ENCODE measurements at regions not wholly inside any gene's neighbourhood (a gene's known extent, or its start where the extent isn't known, plus 50 kb on each side); places are given as distances from the start of the nearest gene placed in this dataset.

GRCh38 chr4:124883632-124884031 lies 171.1 kb upstream of the ANKRD50 start (continued):
- TF ChIP-seq YY1 (IDR thresholded peaks at IDR 0.05; ENCODE audit: extremely low read depth, insufficient replicate concordance, low read depth, low read length), result no peak

- intact Hi-C loops (cut with micrococcal nuclease), result no loop called here
- RAD21 ChIA-PET (ENCODE audit: low non-redundant PET in 1 of 2, low total read pairs in 2 of 2, uncharacterized antibody in 2 of 2, unreplicated experiment in 2 of 2), result no interaction called here
- TF ChIP-seq SIN3A (IDR thresholded peaks at IDR 0.05; ENCODE audit: low read depth) (no peak), POLR2AphosphoS5 (IDR thresholded peaks at IDR 0.05; ENCODE audit: low read depth, low read length) (no peak), MAX (IDR thresholded peaks at IDR 0.05) (no peak), EZH2 (IDR thresholded peaks at IDR 0.05) (no peak), CTCF (IDR thresholded peaks at IDR 0.05 in 2 of 3, conservative IDR thresholded peaks at IDR 0.05 in 1 of 3; ENCODE audit: borderline replicate concordance in 1 of 3, insufficient read depth in 1 of 3, low read depth in 2 of 3, low read length in 2 of 3) (no peak), REST (IDR thresholded peaks at IDR 0.05; ENCODE audit: low read depth) (no peak), JUND (IDR thresholded peaks at IDR 0.05) (no peak), FOSL1 (IDR thresholded peaks at IDR 0.05; ENCODE audit: low read depth) (no peak), CBX3 (IDR thresholded peaks at IDR 0.05; ENCODE audit: low read depth) (no peak), EGR1 (IDR thresholded peaks at IDR 0.05; ENCODE audit: low read depth) (no peak), ZFX (IDR thresholded peaks at IDR 0.05) (no peak)
- Histone ChIP-seq H3K4me3 (replicated peaks in 1 of 2; ENCODE audit: low read depth in 1 of 2, low read length in 2 of 2) (no peak overlapping the region), H2AFZ (ENCODE audit: low read depth, low read length, poor library complexity, severe bottlenecking) (no peak overlapping the region), H3K79me2 (ENCODE audit: insufficient read depth, low read length) (no peaks in the 10 kb centered on the region), H3K4me1 (ENCODE audit: control insufficient read depth in 1 of 2, insufficient read depth in 2 of 2, low read length in 2 of 2) (no peaks in the 10 kb centered on the region), H3K9me3 (ENCODE audit: control insufficient read depth in 1 of 2, insufficient read depth in 1 of 2, low read depth in 1 of 2, low read length in 2 of 2) (no peaks in the 10 kb centered on the region), H3K36me3 (ENCODE audit: control insufficient read depth in 1 of 2, insufficient read depth in 2 of 2, low read length in 2 of 2) (no peaks in the 10 kb centered on the region), H4K20me1 (ENCODE audit: insufficient read depth) (no peaks in the 10 kb centered on the region), H3K4me2 (ENCODE audit: low read length) (no peak overlapping the region), H3K27me3 (ENCODE audit: insufficient read depth, low read length) (no peaks in the 10 kb centered on the region), H3K27ac (ENCODE audit: low read depth, low read length) (no peak overlapping the region), H3K9me2 (ENCODE audit: insufficient read depth) (no peaks in the 10 kb centered on the region; the same call in 1 of the 2 replicates), H3K9ac (ENCODE audit: low read length) (no peak overlapping the region)
- no TSS peak for BruUV-seq (replicated peaks)
- ATAC-seq (no peak), DNase-seq (ENCODE audit: low read depth, low spot score) (no peak)
- CTCF ChIA-PET, result no interaction called here
- POLR2A ChIA-PET, result no interaction called here
Measured at GRCh38 chr4:124879195-124879594, 166.7 kb upstream of the ANKRD50 start.

Measured in HCT116 (cell line).